RWPE2 (cell line): ENCODE measurements at regions not wholly inside any gene's neighbourhood (a gene's known extent, or its start where the extent isn't known, plus 50 kb on each side); places are given as distances from the start of the nearest gene placed in this dataset.
"Not testable (repeated sequence)": the region's sequence is repeated elsewhere in the genome, so short reads cannot be mapped to it uniquely, and the experiment has no call there.

Experiments
- ATAC-seq: fragments of 200-7000 bp; cut with Tn5 transposase; 3 replicates; pipeline ENCODE4 v1.9.1; 2021; ENCODE audit warnings: low read depth
- DNase-seq: peaks from one replicate; pipeline ENCODE4 v3.0.0-alpha.2; 2020; ENCODE audit warnings: low spot score
- H3K27ac ChIP-seq: fragments of 450-650 bp; 2 replicates; pipeline ENCODE4 v1.5.1; 2017; ENCODE audit warnings: mild to moderate bottlenecking; ENCODE audit not compliant: poor library complexity, severe bottlenecking
- H3K27me3 ChIP-seq: fragments of 250-450 bp; sonication (Bioruptor Pico); 2 replicates; pipeline ENCODE4 v1.5.1; 2021; ENCODE audit warnings: mild to moderate bottlenecking, moderate library complexity; ENCODE audit not compliant: insufficient read depth, poor library complexity, severe bottlenecking
- H3K36me3 ChIP-seq: fragments of 250-450 bp; sonication (Bioruptor Pico); 2 replicates; pipeline ENCODE4 v1.5.1; 2020; ENCODE audit warnings: low read depth, mild to moderate bottlenecking, moderate library complexity
- H3K4me1 ChIP-seq: fragments of 250-450 bp; sonication (Bioruptor Pico); 2 replicates; pipeline ENCODE4 v1.5.1; 2021; ENCODE audit warnings: mild to moderate bottlenecking, moderate library complexity; ENCODE audit not compliant: insufficient read depth, poor library complexity, severe bottlenecking
- H3K4me3 ChIP-seq: fragments of 250-450 bp; sonication (Bioruptor Pico); 2 replicates; pipeline ENCODE4 v1.5.1; 2021; ENCODE audit warnings: mild to moderate bottlenecking, moderate library complexity; ENCODE audit not compliant: severe bottlenecking
- H3K9me3 ChIP-seq: fragments of 250-450 bp; sonication (Bioruptor Pico); 2 replicates; pipeline ENCODE4 v1.5.1; 2021; ENCODE audit warnings: mild to moderate bottlenecking, moderate library complexity; ENCODE audit not compliant: severe bottlenecking
- CTCF ChIP-seq: fragments of 450-650 bp; IDR thresholded peaks from one replicate; pipeline ENCODE4 v1.5.1; 2017; ENCODE audit warnings: mild to moderate bottlenecking, moderate library complexity; ENCODE audit not compliant: poor library complexity, severe bottlenecking

DNA sequence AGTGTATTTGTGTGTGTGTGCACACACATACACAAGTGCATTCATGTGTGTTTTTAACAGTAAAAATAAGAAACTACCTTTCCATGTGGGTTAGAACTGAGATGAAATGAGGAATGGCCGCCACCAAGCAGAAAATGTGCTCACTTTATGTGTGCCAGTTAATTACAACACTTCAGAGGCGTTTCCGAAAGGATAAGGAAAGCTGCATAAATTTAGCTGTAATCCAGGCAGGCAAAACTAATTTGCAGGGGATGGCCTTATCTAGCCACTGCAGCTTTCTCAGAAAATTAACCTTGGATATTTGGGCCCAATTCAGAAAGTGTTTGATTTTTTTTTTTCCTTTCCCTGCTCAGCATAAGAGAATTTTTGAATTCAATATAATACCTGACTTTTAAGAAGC, 328.8 kb upstream of the PHF14 start:
- H3K27me3 ChIP-seq: no peaks in the 10 kb centered on the region
- H3K9me3 ChIP-seq: no peaks in the 10 kb centered on the region

GRCh38 chr7:10646194-10646593, 327.5 kb upstream of the PHF14 start:
- DNase-seq: no peak
- no peak for ATAC-seq
- H3K4me1 ChIP-seq: no peaks in the 10 kb centered on the region
- H3K36me3 ChIP-seq: no peaks in the 10 kb centered on the region
- H3K27me3 ChIP-seq: no peaks in the 10 kb centered on the region
- H3K9me3 ChIP-seq: no peaks in the 10 kb centered on the region
- no peak overlapping the region for H3K27ac ChIP-seq
- no peak overlapping the region for H3K4me3 ChIP-seq
- no peak for TF ChIP-seq CTCF

More for the DNA sequence above, 328.8 kb upstream of the PHF14 start:
- no peak overlapping the region for H3K27ac ChIP-seq
- no peak for TF ChIP-seq CTCF
- no peaks in the 10 kb centered on the region for H3K4me1 ChIP-seq
- ATAC-seq: no peak
- H3K4me3 ChIP-seq: no peak overlapping the region
- DNase-seq: no peak
- H3K36me3 ChIP-seq: no peaks in the 10 kb centered on the region

DNA sequence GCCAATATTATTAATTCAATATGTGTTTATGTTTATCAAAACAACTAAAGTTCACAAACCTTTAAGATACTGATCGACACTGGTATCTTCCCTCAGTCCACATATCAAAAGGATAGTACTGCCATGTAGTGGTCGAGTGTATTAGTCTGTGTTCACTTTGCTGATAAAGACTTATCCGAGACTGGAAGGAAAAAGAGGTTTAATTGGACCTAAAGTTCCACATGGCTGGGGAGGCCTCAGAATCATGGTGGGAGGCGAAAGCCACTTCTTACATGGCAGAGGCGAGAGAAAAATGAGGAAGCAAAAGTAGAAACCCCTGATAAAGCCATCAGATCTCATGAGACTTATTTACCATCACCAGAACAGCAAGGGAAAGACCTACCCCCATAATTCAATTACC, 325.4 kb upstream of the PHF14 start:
- Histone ChIP-seq H3K27ac (no peak overlapping the region), H3K9me3 (no peaks in the 10 kb centered on the region), H3K36me3 (no peaks in the 10 kb centered on the region), H3K4me3 (no peak overlapping the region), H3K4me1 (no peaks in the 10 kb centered on the region), H3K27me3 (no peaks in the 10 kb centered on the region)
- no peak for DNase-seq
- ATAC-seq: no peak
- TF ChIP-seq CTCF: no peak

- H3K27me3 ChIP-seq, H3K36me3 ChIP-seq, DNase-seq, H3K4me1 ChIP-seq, ATAC-seq, H3K27ac ChIP-seq, H3K4me3 ChIP-seq, H3K9me3 ChIP-seq: not testable (repeated sequence)
Observed at GRCh38 chr7:10649120-10649519, 324.6 kb upstream of the PHF14 start.

DNA sequence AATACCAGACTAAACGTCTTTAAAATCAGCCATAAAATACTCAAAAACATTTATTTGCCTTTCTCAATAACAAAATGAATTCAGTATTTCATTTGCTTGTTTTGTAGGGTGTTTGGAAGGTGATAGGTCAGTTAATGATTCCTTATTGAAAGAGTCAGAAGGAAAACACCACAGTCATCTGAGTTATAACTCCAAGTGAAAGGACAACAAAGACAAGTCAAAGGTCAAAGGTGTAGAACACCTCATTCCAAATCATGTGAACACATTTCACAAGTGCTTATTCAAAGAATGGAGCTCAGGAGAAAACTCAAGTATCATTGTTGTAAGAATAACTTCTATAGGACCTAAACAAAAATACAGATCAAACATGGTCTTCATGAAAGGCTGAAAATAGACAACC, 318.6 kb upstream of the PHF14 start:
- no peak for ATAC-seq

More for the DNA sequence above, 318.6 kb upstream of the PHF14 start:
- Histone ChIP-seq H3K36me3 (no peaks in the 10 kb centered on the region), H3K27ac (no peak overlapping the region), H3K4me1 (no peaks in the 10 kb centered on the region), H3K27me3 (no peaks in the 10 kb centered on the region), H3K9me3 (no peaks in the 10 kb centered on the region), H3K4me3 (no peak overlapping the region)
- no peak for TF ChIP-seq CTCF
- no peak for DNase-seq
